Esophagus squamous epithelium (tissue), 4 donors: ENCODE measurements at regions not wholly inside any gene's neighbourhood (a gene's known extent, or its start where the extent isn't known, plus 50 kb on each side); places are given as distances from the start of the nearest gene placed in this dataset.

ENCODE experiments used
- POLR2A ChIP-seq, 4 donors: fragments of 450-650 bp; IDR thresholded peaks; one replicate each; pipeline ENCODE4 v1.6.1; 2017; ENCODE audit warnings: antibody characterized with exemption in 4 of 4, mild to moderate bottlenecking in 4 of 4, moderate library complexity in 3 of 4
- TF ChIP-seq, protein P1 (sequence below), 6 experiments: fragments of 450-650 bp in 4 of 6; fragments of 200-600 bp in 2 of 6; sonication (generic) in 2 of 6; IDR thresholded peaks; one replicate each; pipeline ENCODE4 v1.5.1; 2016 to 2019; ENCODE audit warnings: antibody characterized with exemption in 6 of 6, mild to moderate bottlenecking in 4 of 6, moderate library complexity in 4 of 6

DNA sequence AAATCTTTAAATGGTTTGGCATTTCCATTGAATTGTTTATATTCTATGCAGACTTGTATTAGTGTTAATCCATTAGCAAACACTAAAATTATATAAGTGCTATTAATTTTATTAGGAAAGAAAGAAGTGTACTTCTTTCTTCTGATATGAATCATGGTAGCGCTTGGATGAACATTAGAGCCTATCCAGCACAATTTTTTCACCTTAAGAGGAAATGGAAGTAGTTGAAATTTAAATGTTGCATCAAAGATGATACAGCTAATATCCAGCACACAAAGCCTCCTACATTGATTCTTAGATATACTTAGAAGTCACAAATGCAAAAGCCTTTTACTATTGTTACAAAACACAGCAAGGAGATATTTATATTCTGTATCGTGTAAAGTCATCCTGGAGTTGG lies 174.5 kb downstream of the AHR start:
- TF ChIP-seq, protein P1, sequence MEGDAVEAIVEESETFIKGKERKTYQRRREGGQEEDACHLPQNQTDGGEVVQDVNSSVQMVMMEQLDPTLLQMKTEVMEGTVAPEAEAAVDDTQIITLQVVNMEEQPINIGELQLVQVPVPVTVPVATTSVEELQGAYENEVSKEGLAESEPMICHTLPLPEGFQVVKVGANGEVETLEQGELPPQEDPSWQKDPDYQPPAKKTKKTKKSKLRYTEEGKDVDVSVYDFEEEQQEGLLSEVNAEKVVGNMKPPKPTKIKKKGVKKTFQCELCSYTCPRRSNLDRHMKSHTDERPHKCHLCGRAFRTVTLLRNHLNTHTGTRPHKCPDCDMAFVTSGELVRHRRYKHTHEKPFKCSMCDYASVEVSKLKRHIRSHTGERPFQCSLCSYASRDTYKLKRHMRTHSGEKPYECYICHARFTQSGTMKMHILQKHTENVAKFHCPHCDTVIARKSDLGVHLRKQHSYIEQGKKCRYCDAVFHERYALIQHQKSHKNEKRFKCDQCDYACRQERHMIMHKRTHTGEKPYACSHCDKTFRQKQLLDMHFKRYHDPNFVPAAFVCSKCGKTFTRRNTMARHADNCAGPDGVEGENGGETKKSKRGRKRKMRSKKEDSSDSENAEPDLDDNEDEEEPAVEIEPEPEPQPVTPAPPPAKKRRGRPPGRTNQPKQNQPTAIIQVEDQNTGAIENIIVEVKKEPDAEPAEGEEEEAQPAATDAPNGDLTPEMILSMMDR (IDR thresholded peaks at IDR 0.05) = no peak
- TF ChIP-seq POLR2A (IDR thresholded peaks at IDR 0.05) = no peak
